ENCODE measurements at regions not wholly inside any gene's neighbourhood (a gene's known extent, or its start where the extent isn't known, plus 50 kb on each side); places are given as distances from the start of the nearest gene placed in this dataset.

DNA sequence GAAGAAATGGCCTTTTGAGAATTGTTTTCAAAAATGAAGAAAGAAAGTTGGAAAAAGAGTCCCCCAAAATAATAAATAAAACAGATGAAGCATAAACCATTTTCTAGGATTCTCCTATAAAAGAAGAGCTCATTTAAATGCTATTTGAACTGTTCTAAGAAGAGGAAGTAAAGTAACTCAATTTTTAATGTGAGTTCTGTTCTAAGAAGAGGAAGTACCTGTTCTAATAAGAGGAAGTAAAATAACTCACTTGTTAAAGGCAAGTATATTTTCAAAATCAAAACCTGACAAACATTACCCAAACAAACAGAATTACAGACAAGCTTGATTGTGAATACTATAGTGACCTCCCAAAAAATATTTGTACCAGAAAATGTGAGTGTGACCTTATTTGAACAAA lies 1326.3 kb downstream of the C4orf33 start:
- peak; percentile 21 for DNase-seq (ENCODE audit: low read depth)
- no peak overlapping the region for H3K4me3 ChIP-seq (ENCODE audit: low read depth, low read length)
- no peak for TF ChIP-seq MYC (IDR thresholded peaks at IDR 0.05; ENCODE audit: low read depth, low read length)
- TF ChIP-seq, protein P1, sequence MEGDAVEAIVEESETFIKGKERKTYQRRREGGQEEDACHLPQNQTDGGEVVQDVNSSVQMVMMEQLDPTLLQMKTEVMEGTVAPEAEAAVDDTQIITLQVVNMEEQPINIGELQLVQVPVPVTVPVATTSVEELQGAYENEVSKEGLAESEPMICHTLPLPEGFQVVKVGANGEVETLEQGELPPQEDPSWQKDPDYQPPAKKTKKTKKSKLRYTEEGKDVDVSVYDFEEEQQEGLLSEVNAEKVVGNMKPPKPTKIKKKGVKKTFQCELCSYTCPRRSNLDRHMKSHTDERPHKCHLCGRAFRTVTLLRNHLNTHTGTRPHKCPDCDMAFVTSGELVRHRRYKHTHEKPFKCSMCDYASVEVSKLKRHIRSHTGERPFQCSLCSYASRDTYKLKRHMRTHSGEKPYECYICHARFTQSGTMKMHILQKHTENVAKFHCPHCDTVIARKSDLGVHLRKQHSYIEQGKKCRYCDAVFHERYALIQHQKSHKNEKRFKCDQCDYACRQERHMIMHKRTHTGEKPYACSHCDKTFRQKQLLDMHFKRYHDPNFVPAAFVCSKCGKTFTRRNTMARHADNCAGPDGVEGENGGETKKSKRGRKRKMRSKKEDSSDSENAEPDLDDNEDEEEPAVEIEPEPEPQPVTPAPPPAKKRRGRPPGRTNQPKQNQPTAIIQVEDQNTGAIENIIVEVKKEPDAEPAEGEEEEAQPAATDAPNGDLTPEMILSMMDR (IDR thresholded peaks at IDR 0.05; ENCODE audit: low read depth, low read length) = no peak
- TF ChIP-seq, protein P2, sequence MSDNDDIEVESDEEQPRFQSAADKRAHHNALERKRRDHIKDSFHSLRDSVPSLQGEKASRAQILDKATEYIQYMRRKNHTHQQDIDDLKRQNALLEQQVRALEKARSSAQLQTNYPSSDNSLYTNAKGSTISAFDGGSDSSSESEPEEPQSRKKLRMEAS (IDR thresholded peaks at IDR 0.05; ENCODE audit: low read depth, low read length) = no peak
- TF ChIP-seq POLR2A (IDR thresholded peaks at IDR 0.05; ENCODE audit: extremely low read depth, insufficient read length) = no peak

DNA sequence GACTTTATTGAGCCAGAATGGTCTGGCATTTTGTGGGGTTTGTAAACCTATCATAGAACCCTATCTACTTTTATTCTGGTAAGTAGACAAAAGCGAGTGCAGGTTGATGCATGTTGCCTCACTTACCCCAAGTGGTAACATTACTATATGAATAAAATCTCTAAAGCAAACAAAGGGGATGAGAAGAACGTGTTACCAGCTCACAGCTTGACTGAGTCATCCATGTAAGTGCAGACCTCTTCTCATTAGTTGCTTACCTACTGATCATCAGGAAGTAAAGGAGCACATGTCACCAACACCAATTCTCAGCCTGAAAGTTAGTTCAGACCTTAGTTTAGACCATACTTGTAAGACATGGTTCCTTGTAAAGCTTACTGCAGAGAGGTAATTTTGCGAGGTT lies 1328.3 kb downstream of the C4orf33 start:
- DNase-seq (ENCODE audit: low read depth) = no peak
- H3K4me3 ChIP-seq (ENCODE audit: low read depth, low read length) = no peak overlapping the region
- TF ChIP-seq, protein P2 (IDR thresholded peaks at IDR 0.05; ENCODE audit: low read depth, low read length) = no peak
- TF ChIP-seq, protein P1 (IDR thresholded peaks at IDR 0.05; ENCODE audit: low read depth, low read length) = no peak
- TF ChIP-seq MYC (IDR thresholded peaks at IDR 0.05; ENCODE audit: low read depth, low read length) = no peak
- no peak for TF ChIP-seq POLR2A (IDR thresholded peaks at IDR 0.05; ENCODE audit: extremely low read depth, insufficient read length)

DNA sequence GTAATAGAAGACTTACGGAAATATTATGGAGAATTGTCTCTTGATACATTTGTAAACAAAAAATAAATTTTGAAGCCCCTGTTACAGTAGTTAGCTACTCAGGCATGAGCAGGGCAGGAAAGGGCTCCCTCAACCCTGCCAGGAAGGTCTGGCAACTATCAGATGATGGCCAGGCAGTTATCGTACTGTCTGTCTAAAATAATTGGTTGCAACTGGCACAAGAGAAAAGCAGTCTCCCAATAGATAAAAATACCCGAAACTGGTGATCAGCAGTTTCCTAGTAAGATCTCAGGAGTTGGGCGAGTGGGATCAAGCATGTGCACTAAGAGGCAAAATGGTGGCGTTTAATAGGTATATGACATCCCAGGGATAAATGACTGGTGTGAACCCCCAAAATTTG lies 1336.3 kb downstream of the C4orf33 start:
- H3K4me3 ChIP-seq (ENCODE audit: low read depth, low read length) = no peak overlapping the region
- no peak for DNase-seq (ENCODE audit: low read depth)
- TF ChIP-seq MYC (IDR thresholded peaks at IDR 0.05; ENCODE audit: low read depth, low read length) = no peak
- no peak for TF ChIP-seq POLR2A (IDR thresholded peaks at IDR 0.05; ENCODE audit: extremely low read depth, insufficient read length)
- TF ChIP-seq, protein P1 (IDR thresholded peaks at IDR 0.05; ENCODE audit: low read depth, low read length) = no peak
- TF ChIP-seq, protein P2 (IDR thresholded peaks at IDR 0.05; ENCODE audit: low read depth, low read length) = no peak

DNA sequence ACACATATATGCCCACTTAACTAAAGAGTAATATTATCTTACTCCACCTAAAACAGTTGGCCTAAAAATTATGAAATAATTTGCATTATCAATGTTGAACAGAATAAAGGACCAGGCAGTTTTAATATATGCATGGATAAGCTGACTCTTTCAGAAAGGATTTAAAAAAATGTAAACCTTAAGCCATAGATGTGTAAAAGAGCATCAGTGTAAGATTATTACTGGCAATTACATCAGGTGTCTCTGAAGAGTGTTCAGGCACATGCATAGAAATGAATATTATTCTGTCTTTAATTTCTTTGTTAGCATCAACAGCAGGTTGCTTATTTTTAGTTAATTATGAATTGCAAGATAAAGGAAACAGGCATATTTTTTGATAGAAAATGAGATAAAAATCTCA lies 1353.8 kb downstream of the C4orf33 start:
- TF ChIP-seq, protein P1 (IDR thresholded peaks at IDR 0.05; ENCODE audit: low read depth, low read length) = no peak
- TF ChIP-seq MYC (IDR thresholded peaks at IDR 0.05; ENCODE audit: low read depth, low read length) (no peak), POLR2A (IDR thresholded peaks at IDR 0.05; ENCODE audit: extremely low read depth, insufficient read length) (no peak)
- TF ChIP-seq, protein P2 (IDR thresholded peaks at IDR 0.05; ENCODE audit: low read depth, low read length) = no peak
- H3K4me3 ChIP-seq (ENCODE audit: low read depth, low read length) = no peak overlapping the region

DNA sequence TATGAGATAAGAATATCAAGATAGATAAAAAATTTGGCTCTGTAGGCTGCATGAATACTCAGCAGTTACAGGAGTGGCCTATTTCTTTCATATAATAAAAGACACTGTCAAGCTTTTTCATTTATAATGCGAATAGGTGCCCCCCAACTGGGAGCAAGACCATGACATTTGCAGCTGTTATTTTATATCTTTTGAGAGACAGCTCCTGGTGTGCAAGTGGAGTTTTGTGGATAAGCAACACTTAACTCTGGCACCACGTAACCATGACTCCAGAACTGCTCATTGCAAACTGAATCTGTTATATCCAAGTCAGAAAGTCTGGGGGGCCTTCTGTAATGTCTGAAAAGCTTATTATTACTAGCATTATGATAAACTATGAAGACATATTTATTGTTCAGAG lies 1372.4 kb downstream of the C4orf33 start:
- TF ChIP-seq, protein P1 (IDR thresholded peaks at IDR 0.05; ENCODE audit: low read depth, low read length) = no peak
- TF ChIP-seq, protein P2 (IDR thresholded peaks at IDR 0.05; ENCODE audit: low read depth, low read length) = no peak
- TF ChIP-seq MYC (IDR thresholded peaks at IDR 0.05; ENCODE audit: low read depth, low read length) (no peak), POLR2A (IDR thresholded peaks at IDR 0.05; ENCODE audit: extremely low read depth, insufficient read length) (no peak)
- no peak for DNase-seq (ENCODE audit: low read depth)
- H3K4me3 ChIP-seq (ENCODE audit: low read depth, low read length) = no peak overlapping the region

More for the DNA sequence above, 1353.8 kb downstream of the C4orf33 start:
- DNase-seq (ENCODE audit: low read depth) = no peak
